ENCODE measurements at regions not wholly inside any gene's neighbourhood (a gene's known extent, or its start where the extent isn't known, plus 50 kb on each side); places are given as distances from the start of the nearest gene placed in this dataset.

DNA sequence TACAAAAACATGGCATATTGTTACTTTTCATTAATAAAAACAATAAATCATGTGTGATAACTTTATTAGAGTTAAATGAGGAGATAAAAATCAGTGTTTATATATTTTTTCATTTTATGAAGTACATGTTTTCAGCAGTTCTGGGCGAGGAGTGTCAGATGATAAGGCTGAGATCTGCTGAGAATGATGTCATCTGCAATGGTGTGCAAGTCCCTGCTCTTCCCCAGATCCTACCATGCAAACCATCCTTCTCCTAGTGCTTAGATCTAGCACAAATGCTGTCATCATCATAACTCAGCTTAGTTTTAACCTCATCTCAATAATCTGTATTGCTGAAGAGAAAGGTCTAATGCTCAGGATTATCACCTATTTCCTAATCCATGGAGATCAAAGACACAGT lies 214.4 kb upstream of the DAB1 start:
- TF ChIP-seq, protein P1, sequence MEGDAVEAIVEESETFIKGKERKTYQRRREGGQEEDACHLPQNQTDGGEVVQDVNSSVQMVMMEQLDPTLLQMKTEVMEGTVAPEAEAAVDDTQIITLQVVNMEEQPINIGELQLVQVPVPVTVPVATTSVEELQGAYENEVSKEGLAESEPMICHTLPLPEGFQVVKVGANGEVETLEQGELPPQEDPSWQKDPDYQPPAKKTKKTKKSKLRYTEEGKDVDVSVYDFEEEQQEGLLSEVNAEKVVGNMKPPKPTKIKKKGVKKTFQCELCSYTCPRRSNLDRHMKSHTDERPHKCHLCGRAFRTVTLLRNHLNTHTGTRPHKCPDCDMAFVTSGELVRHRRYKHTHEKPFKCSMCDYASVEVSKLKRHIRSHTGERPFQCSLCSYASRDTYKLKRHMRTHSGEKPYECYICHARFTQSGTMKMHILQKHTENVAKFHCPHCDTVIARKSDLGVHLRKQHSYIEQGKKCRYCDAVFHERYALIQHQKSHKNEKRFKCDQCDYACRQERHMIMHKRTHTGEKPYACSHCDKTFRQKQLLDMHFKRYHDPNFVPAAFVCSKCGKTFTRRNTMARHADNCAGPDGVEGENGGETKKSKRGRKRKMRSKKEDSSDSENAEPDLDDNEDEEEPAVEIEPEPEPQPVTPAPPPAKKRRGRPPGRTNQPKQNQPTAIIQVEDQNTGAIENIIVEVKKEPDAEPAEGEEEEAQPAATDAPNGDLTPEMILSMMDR (IDR thresholded peaks at IDR 0.05 in 2 of 3, conservative IDR thresholded peaks at IDR 0.05 in 1 of 3; ENCODE audit: insufficient read depth in 2 of 3, low read depth in 1 of 3, low read length in 3 of 3), result no peak
- TF ChIP-seq ARHGAP35 (IDR thresholded peaks at IDR 0.05; ENCODE audit: partially characterized antibody) (no peak), TGIF2 (CRISPR knock-in tag; IDR thresholded peaks at IDR 0.05) (no peak), ZNF274 (IDR thresholded peaks at IDR 0.05; ENCODE audit: borderline replicate concordance, low read depth, low read length) (no peak), HCFC1 (IDR thresholded peaks at IDR 0.05; ENCODE audit: low read depth, low read length) (no peak), HDAC2 (IDR thresholded peaks at IDR 0.05) (no peak), SNRNP70 (optimal IDR thresholded peaks at IDR 0.05; ENCODE audit: low read depth, low read length) (no peak), NR3C1 (CRISPR knock-in tag; IDR thresholded peaks at IDR 0.05) (no peak)
- TF ChIP-seq, protein P2, sequence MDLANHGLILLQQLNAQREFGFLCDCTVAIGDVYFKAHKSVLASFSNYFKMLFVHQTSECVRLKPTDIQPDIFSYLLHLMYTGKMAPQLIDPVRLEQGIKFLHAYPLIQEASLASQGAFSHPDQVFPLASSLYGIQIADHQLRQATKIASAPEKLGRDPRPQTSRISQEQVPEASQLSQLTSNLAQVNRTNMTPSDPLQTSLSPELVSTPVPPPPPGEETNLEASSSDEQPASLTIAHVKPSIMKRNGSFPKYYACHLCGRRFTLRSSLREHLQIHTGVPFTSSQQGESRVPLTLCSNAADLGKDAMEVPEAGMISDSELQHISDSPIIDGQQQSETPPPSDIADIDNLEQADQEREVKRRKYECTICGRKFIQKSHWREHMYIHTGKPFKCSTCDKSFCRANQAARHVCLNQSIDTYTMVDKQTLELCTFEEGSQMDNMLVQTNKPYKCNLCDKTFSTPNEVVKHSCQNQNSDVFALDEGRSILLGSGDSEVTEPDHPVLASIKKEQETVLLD (IDR thresholded peaks at IDR 0.05), result no peak
- TF ChIP-seq, protein P3, sequence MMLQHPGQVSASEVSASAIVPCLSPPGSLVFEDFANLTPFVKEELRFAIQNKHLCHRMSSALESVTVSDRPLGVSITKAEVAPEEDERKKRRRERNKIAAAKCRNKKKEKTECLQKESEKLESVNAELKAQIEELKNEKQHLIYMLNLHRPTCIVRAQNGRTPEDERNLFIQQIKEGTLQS (IDR thresholded peaks at IDR 0.05), result no peak
- TF ChIP-seq, protein P3 (CRISPR knock-in tag; conservative IDR thresholded peaks at IDR 0.05), result no peak
- TF ChIP-seq, protein P4, sequence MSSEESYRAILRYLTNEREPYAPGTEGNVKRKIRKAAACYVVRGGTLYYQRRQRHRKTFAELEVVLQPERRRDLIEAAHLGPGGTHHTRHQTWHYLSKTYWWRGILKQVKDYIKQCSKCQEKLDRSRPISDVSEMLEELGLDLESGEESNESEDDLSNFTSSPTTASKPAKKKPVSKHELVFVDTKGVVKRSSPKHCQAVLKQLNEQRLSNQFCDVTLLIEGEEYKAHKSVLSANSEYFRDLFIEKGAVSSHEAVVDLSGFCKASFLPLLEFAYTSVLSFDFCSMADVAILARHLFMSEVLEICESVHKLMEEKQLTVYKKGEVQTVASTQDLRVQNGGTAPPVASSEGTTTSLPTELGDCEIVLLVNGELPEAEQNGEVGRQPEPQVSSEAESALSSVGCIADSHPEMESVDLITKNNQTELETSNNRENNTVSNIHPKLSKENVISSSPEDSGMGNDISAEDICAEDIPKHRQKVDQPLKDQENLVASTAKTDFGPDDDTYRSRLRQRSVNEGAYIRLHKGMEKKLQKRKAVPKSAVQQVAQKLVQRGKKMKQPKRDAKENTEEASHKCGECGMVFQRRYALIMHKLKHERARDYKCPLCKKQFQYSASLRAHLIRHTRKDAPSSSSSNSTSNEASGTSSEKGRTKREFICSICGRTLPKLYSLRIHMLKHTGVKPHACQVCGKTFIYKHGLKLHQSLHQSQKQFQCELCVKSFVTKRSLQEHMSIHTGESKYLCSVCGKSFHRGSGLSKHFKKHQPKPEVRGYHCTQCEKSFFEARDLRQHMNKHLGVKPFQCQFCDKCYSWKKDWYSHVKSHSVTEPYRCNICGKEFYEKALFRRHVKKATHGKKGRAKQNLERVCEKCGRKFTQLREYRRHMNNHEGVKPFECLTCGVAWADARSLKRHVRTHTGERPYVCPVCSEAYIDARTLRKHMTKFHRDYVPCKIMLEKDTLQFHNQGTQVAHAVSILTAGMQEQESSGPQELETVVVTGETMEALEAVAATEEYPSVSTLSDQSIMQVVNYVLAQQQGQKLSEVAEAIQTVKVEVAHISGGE (CRISPR knock-in tag; IDR thresholded peaks at IDR 0.05), result no peak
- TF ChIP-seq, protein P5, sequence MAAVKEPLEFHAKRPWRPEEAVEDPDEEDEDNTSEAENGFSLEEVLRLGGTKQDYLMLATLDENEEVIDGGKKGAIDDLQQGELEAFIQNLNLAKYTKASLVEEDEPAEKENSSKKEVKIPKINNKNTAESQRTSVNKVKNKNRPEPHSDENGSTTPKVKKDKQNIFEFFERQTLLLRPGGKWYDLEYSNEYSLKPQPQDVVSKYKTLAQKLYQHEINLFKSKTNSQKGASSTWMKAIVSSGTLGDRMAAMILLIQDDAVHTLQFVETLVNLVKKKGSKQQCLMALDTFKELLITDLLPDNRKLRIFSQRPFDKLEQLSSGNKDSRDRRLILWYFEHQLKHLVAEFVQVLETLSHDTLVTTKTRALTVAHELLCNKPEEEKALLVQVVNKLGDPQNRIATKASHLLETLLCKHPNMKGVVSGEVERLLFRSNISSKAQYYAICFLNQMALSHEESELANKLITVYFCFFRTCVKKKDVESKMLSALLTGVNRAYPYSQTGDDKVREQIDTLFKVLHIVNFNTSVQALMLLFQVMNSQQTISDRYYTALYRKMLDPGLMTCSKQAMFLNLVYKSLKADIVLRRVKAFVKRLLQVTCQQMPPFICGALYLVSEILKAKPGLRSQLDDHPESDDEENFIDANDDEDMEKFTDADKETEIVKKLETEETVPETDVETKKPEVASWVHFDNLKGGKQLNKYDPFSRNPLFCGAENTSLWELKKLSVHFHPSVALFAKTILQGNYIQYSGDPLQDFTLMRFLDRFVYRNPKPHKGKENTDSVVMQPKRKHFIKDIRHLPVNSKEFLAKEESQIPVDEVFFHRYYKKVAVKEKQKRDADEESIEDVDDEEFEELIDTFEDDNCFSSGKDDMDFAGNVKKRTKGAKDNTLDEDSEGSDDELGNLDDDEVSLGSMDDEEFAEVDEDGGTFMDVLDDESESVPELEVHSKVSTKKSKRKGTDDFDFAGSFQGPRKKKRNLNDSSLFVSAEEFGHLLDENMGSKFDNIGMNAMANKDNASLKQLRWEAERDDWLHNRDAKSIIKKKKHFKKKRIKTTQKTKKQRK (IDR thresholded peaks at IDR 0.05; ENCODE audit: borderline replicate concordance, low read depth, low read length), result no peak

Data from K562 (cell line).